Thoracic aorta (tissue), 2 donors: ENCODE measurements at regions not wholly inside any gene's neighbourhood (a gene's known extent, or its start where the extent isn't known, plus 50 kb on each side); places are given as distances from the start of the nearest gene placed in this dataset.

Source experiments
- ATAC-seq: fragments of 150-250 bp; one replicate; pipeline ENCODE4 v1.8.0; 2017; ENCODE audit warnings: low read depth; ENCODE audit not compliant: insufficient number of reproducible peaks, low FRiP score
- DNase-seq: peaks from one replicate; pipeline ENCODE4 v3.0.0-alpha.2; 2020; ENCODE audit warnings: low spot score
- H3K27ac ChIP-seq, 2 donors: fragments of 200-600 bp; sonication (generic); 1 replicate in 1 of 2; 2 replicates in 1 of 2; pipeline ENCODE4 v1.5.1; 2016; ENCODE audit warnings: mild to moderate bottlenecking in 2 of 2, moderate library complexity in 2 of 2
- H3K27me3 ChIP-seq: fragments of 200-600 bp; sonication (generic); replicated peaks from 2 replicates; pipeline ENCODE4 v1.6.0; 2016; ENCODE audit warnings: mild to moderate bottlenecking; ENCODE audit not compliant: insufficient read depth
- H3K36me3 ChIP-seq: fragments of 200-600 bp; sonication (generic); one replicate; pipeline ENCODE4 v1.5.1; 2016
- H3K4me1 ChIP-seq, 2 donors: fragments of 200-600 bp; sonication (generic); 1 replicate in 1 of 2; 2 replicates in 1 of 2; pipeline versions ENCODE4 v1.5.1 to v1.6.0; 2016; ENCODE audit warnings: low read depth in 2 of 2, mild to moderate bottlenecking in 1 of 2; ENCODE audit not compliant: control insufficient read depth in 1 of 2
- H3K4me3 ChIP-seq: fragments of 200-600 bp; sonication (generic); 2 replicates; pipeline ENCODE4 v1.5.1; 2016; ENCODE audit warnings: mild to moderate bottlenecking
- H3K9me3 ChIP-seq: fragments of 200-600 bp; sonication (generic); 2 replicates; pipeline ENCODE4 v1.5.1; 2016
- CTCF ChIP-seq: fragments of 200-600 bp; sonication (generic); IDR thresholded peaks from one replicate; pipeline ENCODE4 v1.5.1; 2019; ENCODE audit warnings: antibody characterized with exemption

- H3K27ac ChIP-seq: no peak overlapping the region
- H3K36me3 ChIP-seq: no peaks in the 10 kb centered on the region
- no peaks in the 10 kb centered on the region for H3K27me3 ChIP-seq
- DNase-seq (no peak), ATAC-seq (no peak)
- TF ChIP-seq CTCF: no peak
- no peaks in the 10 kb centered on the region for H3K4me1 ChIP-seq
- H3K4me3 ChIP-seq: no peak overlapping the region
- no peaks in the 10 kb centered on the region for H3K9me3 ChIP-seq
Observed at GRCh38 chr15:46213551-46213950, 578.7 kb downstream of the SQOR start.

- no peak overlapping the region for H3K27ac ChIP-seq
- no peak for DNase-seq
- H3K4me3 ChIP-seq: no peak overlapping the region
- ATAC-seq: no peak
- H3K27me3 ChIP-seq: no peaks in the 10 kb centered on the region
- H3K36me3 ChIP-seq: no peaks in the 10 kb centered on the region
- no peaks in the 10 kb centered on the region for H3K4me1 ChIP-seq
- TF ChIP-seq CTCF: no peak
- no peaks in the 10 kb centered on the region for H3K9me3 ChIP-seq
Observed at GRCh38 chr15:46222826-46223225, 588.0 kb downstream of the SQOR start.

GRCh38 chr15:46229263-46229662 is 594.4 kb downstream of the SQOR start:
- H3K9me3 ChIP-seq: no peaks in the 10 kb centered on the region
- no peak overlapping the region for H3K4me3 ChIP-seq
- H3K4me1 ChIP-seq: no peaks in the 10 kb centered on the region
- no peak for TF ChIP-seq CTCF
- no peaks in the 10 kb centered on the region for H3K36me3 ChIP-seq
- H3K27me3 ChIP-seq: no peaks in the 10 kb centered on the region
- H3K27ac ChIP-seq: no peak overlapping the region
- ATAC-seq (no peak), DNase-seq (no peak)

GRCh38 chr15:46231786-46232185 is 597.0 kb downstream of the SQOR start:
- H3K9me3 ChIP-seq: no peaks in the 10 kb centered on the region
- H3K4me3 ChIP-seq: no peak overlapping the region
- no peaks in the 10 kb centered on the region for H3K4me1 ChIP-seq
- H3K36me3 ChIP-seq: no peaks in the 10 kb centered on the region
- TF ChIP-seq CTCF: no peak
- ATAC-seq (no peak), DNase-seq (no peak)
- no peak overlapping the region for H3K27ac ChIP-seq
- H3K27me3 ChIP-seq: no peaks in the 10 kb centered on the region

- no peaks in the 10 kb centered on the region for H3K36me3 ChIP-seq
- ATAC-seq (no peak), DNase-seq (no peak)
- H3K4me1 ChIP-seq: no peaks in the 10 kb centered on the region
- no peak for TF ChIP-seq CTCF
- H3K4me3 ChIP-seq: no peak overlapping the region
- no peaks in the 10 kb centered on the region for H3K27me3 ChIP-seq
- no peak overlapping the region for H3K27ac ChIP-seq
- H3K9me3 ChIP-seq: no peaks in the 10 kb centered on the region
Observed at GRCh38 chr15:46232471-46232870, 597.6 kb downstream of the SQOR start.
